Lung (tissue), 11 donors: ENCODE measurements at regions not wholly inside any gene's neighbourhood (a gene's known extent, or its start where the extent isn't known, plus 50 kb on each side); places are given as distances from the start of the nearest gene placed in this dataset.
"Not testable (repeated sequence)": the region's sequence is repeated elsewhere in the genome, so short reads cannot be mapped to it uniquely, and the experiment has no call there.

ENCODE experiments used
- ATAC-seq: fragments of 200-7000 bp; cut with Tn5 transposase; one replicate; pipeline ENCODE4 v1.9.1; 2020; ENCODE audit warnings: moderate number of reproducible peaks; ENCODE audit not compliant: insufficient read depth, low FRiP score
- DNase-seq, 3 donors: peaks; one replicate each; pipeline ENCODE4 v3.0.0-alpha.2; 2013 to 2017
- H3K27ac ChIP-seq, 2 donors: one replicate each; pipeline ENCODE4 v1.5.1; 2013; ENCODE audit warnings: mild to moderate bottlenecking in 2 of 2, moderate library complexity in 2 of 2, control low read depth in 1 of 2, inconsistent platforms in 1 of 2, low read depth in 1 of 2, low read length in 1 of 2
- H3K27me3 ChIP-seq, 3 donors: one replicate each; pipeline ENCODE4 v1.5.1; 2013; ENCODE audit warnings: low read length in 2 of 3; ENCODE audit not compliant: control insufficient read depth in 3 of 3, insufficient read depth in 3 of 3
- H3K36me3 ChIP-seq, 4 donors: one replicate each; pipeline ENCODE4 v1.5.1; 2013; ENCODE audit warnings: low read length in 4 of 4, mild to moderate bottlenecking in 1 of 4, moderate library complexity in 1 of 4; ENCODE audit not compliant: control insufficient read depth in 4 of 4, insufficient read depth in 4 of 4
- H3K4me1 ChIP-seq, 5 donors: one replicate each; pipeline ENCODE4 v1.5.1; 2013; ENCODE audit warnings: low read length in 5 of 5, mild to moderate bottlenecking in 2 of 5, moderate library complexity in 1 of 5; ENCODE audit not compliant: control insufficient read depth in 5 of 5, insufficient read depth in 5 of 5
- H3K4me3 ChIP-seq: one replicate; pipeline ENCODE4 v1.5.1; 2013; ENCODE audit warnings: mild to moderate bottlenecking, control low read depth, moderate library complexity
- H3K9ac ChIP-seq, 2 donors: one replicate each; pipeline ENCODE4 v1.5.1; 2013; ENCODE audit warnings: low read length in 2 of 2, control low read depth in 1 of 2; ENCODE audit not compliant: insufficient read depth in 1 of 2
- H3K9me3 ChIP-seq, 4 donors: one replicate each; pipeline ENCODE4 v1.5.1; 2013; ENCODE audit warnings: low read length in 3 of 4, mild to moderate bottlenecking in 1 of 4, moderate library complexity in 1 of 4; ENCODE audit not compliant: control insufficient read depth in 4 of 4, insufficient read depth in 3 of 4
- CTCF ChIP-seq: IDR thresholded peaks from 2 replicates; pipeline ENCODE4 v1.5.1; 2012; ENCODE audit warnings: mild to moderate bottlenecking; ENCODE audit errors: control extremely low read depth, extremely low read depth
- WGBS, 2 donors: extraction: QIAGEN DNeasy Blood & Tissue Kit; methylation state at CpG; one replicate each; pipeline ENCODE4 v1.1.7; 2013; 5-methylcytosine and 5-hydroxymethylcytosine counted together
- donor health status: control.
- donor health status: control.
- donor health status: Bipolar disorder and iron deficiency.
- donor health status: healthy.
- donor health status: DM: yes; HTN: yes; CAD: no.

GRCh38 chr1:5768014-5768413 is 224.2 kb downstream of the NPHP4 start:
- no peak overlapping the region for H3K27ac ChIP-seq
- H3K9me3 ChIP-seq: peaks cover 0 to 9% (median 0%) of the 10 kb centered on the region in 4 donors
- no peaks in the 10 kb centered on the region for H3K36me3 ChIP-seq
- 74 to 83% methylated on average over 10 of the region's 10 CpGs for WGBS, 2 donors
- no peak for TF ChIP-seq CTCF
- peaks cover 0 to 4% (median 4%) of the 10 kb centered on the region in 3 donors for H3K27me3 ChIP-seq
- DNase-seq (no peak), ATAC-seq (no peak)
- no peak overlapping the region for H3K4me3 ChIP-seq
- H3K9ac ChIP-seq: no peak overlapping the region
- peaks cover 0 to 16% (median 2%) of the 10 kb centered on the region in 5 donors for H3K4me1 ChIP-seq

- DNase-seq: peak in 1 of 3 donors; percentile 13
- WGBS, 2 donors: 69 to 70% methylated on average over 12 of the region's 12 CpGs
- not testable (repeated sequence) for H3K27me3 ChIP-seq
These were observed 225.2 kb downstream of the NPHP4 start for GRCh38 chr1:5766996-5767395.

GRCh38 chr1:5765997-5766913 is 226.0 kb downstream of the NPHP4 start:
- no peak overlapping the region for H3K4me3 ChIP-seq
- H3K36me3 ChIP-seq: no peaks in the 10 kb centered on the region
- no peak for TF ChIP-seq CTCF
- peaks cover 0 to 4% (median 4%) of the 10 kb centered on the region in 3 donors for H3K27me3 ChIP-seq
- DNase-seq (peak in 1 of 3 donors; percentile 7), ATAC-seq (no peak)
- 75% methylated on average over 16 to 17 of the region's 17 CpGs for WGBS, 2 donors
- peaks cover 0 to 16% (median 2%) of the 10 kb centered on the region in 5 donors for H3K4me1 ChIP-seq
- H3K27ac ChIP-seq: no peak overlapping the region
- H3K9ac ChIP-seq: no peak overlapping the region
- H3K9me3 ChIP-seq: peaks cover 0 to 9% (median 0%) of the 10 kb centered on the region in 4 donors

More at GRCh38 chr1:5766996-5767395, 225.2 kb downstream of the NPHP4 start:
- not testable (repeated sequence) for H3K9me3 ChIP-seq, ATAC-seq, H3K36me3 ChIP-seq, H3K4me3 ChIP-seq, H3K27ac ChIP-seq, H3K9ac ChIP-seq
- peaks cover 0 to 16% (median 2%) of the 10 kb centered on the region in 5 donors for H3K4me1 ChIP-seq

GRCh38 chr1:5765483-5765882 is 226.7 kb downstream of the NPHP4 start:
- no peak overlapping the region for H3K9ac ChIP-seq
- peaks cover 0 to 9% (median 0%) of the 10 kb centered on the region in 4 donors for H3K9me3 ChIP-seq
- no peaks in the 10 kb centered on the region for H3K36me3 ChIP-seq
- H3K4me3 ChIP-seq: no peak overlapping the region
- H3K27ac ChIP-seq: no peak overlapping the region
- DNase-seq (peak in 1 of 3 donors; percentile 13), ATAC-seq (no peak)
- 9 to 13% methylated on average over 5 of the region's 5 CpGs for WGBS, 2 donors
- H3K4me1 ChIP-seq: peaks cover 0 to 11% (median 2%) of the 10 kb centered on the region in 5 donors
- TF ChIP-seq CTCF: no peak
- H3K27me3 ChIP-seq: peaks cover 0 to 4% (median 4%) of the 10 kb centered on the region in 3 donors
